ENCODE measurements at regions not wholly inside any gene's neighbourhood (a gene's known extent, or its start where the extent isn't known, plus 50 kb on each side); places are given as distances from the start of the nearest gene placed in this dataset.

DNA sequence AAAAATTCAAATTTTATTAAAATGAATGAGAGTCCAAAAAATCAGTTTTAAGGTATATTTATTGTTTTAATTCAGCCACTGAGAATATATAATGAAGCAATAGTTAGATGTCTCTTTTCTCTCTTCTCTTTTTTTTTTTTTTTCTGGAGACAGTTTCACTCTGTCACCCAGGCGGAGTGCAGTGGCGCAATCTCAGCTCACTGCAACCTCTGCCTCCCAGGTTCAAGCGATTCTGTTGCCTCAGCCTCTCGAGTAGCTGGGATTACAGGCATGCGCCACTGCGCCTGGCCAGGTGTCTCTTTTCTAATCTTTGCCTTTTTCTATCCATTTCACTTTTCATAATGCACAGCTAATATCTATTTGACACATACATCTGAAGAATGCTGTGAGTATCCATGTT, 307.1 kb upstream of the RGS6 start:
- H2AK9ac ChIP-seq (replicated peaks; ENCODE audit: low read depth, low read length, poor library complexity) = no peak overlapping the region
- H3K23ac ChIP-seq (ENCODE audit: low read depth, low read length) = no peak overlapping the region
- TF ChIP-seq FOS (IDR thresholded peaks at IDR 0.05; ENCODE audit: low read depth, low read length) (no peak), BHLHE40 (IDR thresholded peaks at IDR 0.05; ENCODE audit: low read depth, low read length) (no peak), CEBPB (IDR thresholded peaks at IDR 0.05; ENCODE audit: low read depth, low read length) (no peak), POLR2A (IDR thresholded peaks at IDR 0.05; ENCODE audit: low read depth, low read length) (no peak), MAZ (IDR thresholded peaks at IDR 0.05; ENCODE audit: borderline replicate concordance, low read depth, low read length) (no peak), RCOR1 (IDR thresholded peaks at IDR 0.05; ENCODE audit: insufficient replicate concordance, low read length) (no peak), CHD1 (IDR thresholded peaks at IDR 0.05; ENCODE audit: low read depth, low read length) (no peak), SMC3 (IDR thresholded peaks at IDR 0.05; ENCODE audit: low read depth, low read length) (no peak), MXI1 (IDR thresholded peaks at IDR 0.05; ENCODE audit: borderline replicate concordance, low read depth, low read length) (no peak), RAD21 (IDR thresholded peaks at IDR 0.05; ENCODE audit: low read length) (no peak), MAFK (IDR thresholded peaks at IDR 0.05; ENCODE audit: low read depth, low read length) (no peak), RFX5 (IDR thresholded peaks at IDR 0.05; ENCODE audit: low read depth, low read length) (no peak), NFE2L2 (IDR thresholded peaks at IDR 0.05; ENCODE audit: low read depth, low read length) (no peak)
- TF ChIP-seq, protein P1, sequence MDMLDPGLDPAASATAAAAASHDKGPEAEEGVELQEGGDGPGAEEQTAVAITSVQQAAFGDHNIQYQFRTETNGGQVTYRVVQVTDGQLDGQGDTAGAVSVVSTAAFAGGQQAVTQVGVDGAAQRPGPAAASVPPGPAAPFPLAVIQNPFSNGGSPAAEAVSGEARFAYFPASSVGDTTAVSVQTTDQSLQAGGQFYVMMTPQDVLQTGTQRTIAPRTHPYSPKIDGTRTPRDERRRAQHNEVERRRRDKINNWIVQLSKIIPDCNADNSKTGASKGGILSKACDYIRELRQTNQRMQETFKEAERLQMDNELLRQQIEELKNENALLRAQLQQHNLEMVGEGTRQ (IDR thresholded peaks at IDR 0.05; ENCODE audit: low read depth, low read length) = no peak
- TF ChIP-seq, protein P2, sequence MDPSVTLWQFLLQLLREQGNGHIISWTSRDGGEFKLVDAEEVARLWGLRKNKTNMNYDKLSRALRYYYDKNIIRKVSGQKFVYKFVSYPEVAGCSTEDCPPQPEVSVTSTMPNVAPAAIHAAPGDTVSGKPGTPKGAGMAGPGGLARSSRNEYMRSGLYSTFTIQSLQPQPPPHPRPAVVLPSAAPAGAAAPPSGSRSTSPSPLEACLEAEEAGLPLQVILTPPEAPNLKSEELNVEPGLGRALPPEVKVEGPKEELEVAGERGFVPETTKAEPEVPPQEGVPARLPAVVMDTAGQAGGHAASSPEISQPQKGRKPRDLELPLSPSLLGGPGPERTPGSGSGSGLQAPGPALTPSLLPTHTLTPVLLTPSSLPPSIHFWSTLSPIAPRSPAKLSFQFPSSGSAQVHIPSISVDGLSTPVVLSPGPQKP (IDR thresholded peaks at IDR 0.05; ENCODE audit: borderline replicate concordance, low read depth, low read length) = no peak
- TF ChIP-seq, protein P3, sequence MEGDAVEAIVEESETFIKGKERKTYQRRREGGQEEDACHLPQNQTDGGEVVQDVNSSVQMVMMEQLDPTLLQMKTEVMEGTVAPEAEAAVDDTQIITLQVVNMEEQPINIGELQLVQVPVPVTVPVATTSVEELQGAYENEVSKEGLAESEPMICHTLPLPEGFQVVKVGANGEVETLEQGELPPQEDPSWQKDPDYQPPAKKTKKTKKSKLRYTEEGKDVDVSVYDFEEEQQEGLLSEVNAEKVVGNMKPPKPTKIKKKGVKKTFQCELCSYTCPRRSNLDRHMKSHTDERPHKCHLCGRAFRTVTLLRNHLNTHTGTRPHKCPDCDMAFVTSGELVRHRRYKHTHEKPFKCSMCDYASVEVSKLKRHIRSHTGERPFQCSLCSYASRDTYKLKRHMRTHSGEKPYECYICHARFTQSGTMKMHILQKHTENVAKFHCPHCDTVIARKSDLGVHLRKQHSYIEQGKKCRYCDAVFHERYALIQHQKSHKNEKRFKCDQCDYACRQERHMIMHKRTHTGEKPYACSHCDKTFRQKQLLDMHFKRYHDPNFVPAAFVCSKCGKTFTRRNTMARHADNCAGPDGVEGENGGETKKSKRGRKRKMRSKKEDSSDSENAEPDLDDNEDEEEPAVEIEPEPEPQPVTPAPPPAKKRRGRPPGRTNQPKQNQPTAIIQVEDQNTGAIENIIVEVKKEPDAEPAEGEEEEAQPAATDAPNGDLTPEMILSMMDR (conservative IDR thresholded peaks at IDR 0.05; ENCODE audit: low read depth, low read length) = no peak
- ChIA-PET CTCF (interaction anchor here (0.6 kb wide), 1 partner anchor 417 kb away, joined by 3 read pairs; no protein-coding TSS in a partner anchor), POLR2A (ENCODE audit: unreplicated experiment) (no interaction called here)
- no peak overlapping the region for H4K91ac ChIP-seq (ENCODE audit: insufficient read depth, low read depth, low read length)
- BruUV-seq (replicated peaks) = no TSS peak
- no peak overlapping the region for H3K56ac ChIP-seq (ENCODE audit: extremely low read depth, insufficient read depth, low read length)
- H3K9me1 ChIP-seq (ENCODE audit: insufficient read depth, low read length) = peaks cover 20% of the 10 kb centered on the region
- no peak overlapping the region for H3K27ac ChIP-seq (ENCODE audit: insufficient read depth, low read length)
- no peak overlapping the region for H2BK5ac ChIP-seq (ENCODE audit: low read depth, low read length, poor library complexity, severe bottlenecking)
- ATAC-seq (ENCODE audit: low read depth) = no peak
- peaks cover 8% of the 10 kb centered on the region for H3K36me3 ChIP-seq (ENCODE audit: control insufficient read depth, insufficient read depth, low read length)
- H4K8ac ChIP-seq (ENCODE audit: low read depth in 2 of 2, low read length in 2 of 2) = no peak overlapping the region
- H3K14ac ChIP-seq (replicated peaks; ENCODE audit: low read depth, low read length) = no peak overlapping the region
- no peaks in the 10 kb centered on the region for H3K9me3 ChIP-seq (ENCODE audit: control insufficient read depth, insufficient read depth, low read length)
- intact Hi-C loops (cut with micrococcal nuclease) (no loop called here), dilution Hi-C loops (cut with HindIII; ENCODE audit: low sequenced_read_pairs, unreplicated experiment) (no loop called here), in situ Hi-C loops (cut with MboI; ENCODE audit: low sequenced_read_pairs) (no loop called here)
- no peaks in the 10 kb centered on the region for H4K20me1 ChIP-seq (ENCODE audit: insufficient read depth, low read length)
- no peak overlapping the region for H3K4me2 ChIP-seq (ENCODE audit: low read depth, low read length)
- H3K79me1 ChIP-seq (ENCODE audit: low read depth in 1 of 2, low read length in 2 of 2) = peaks cover 22 to 30% of the 10 kb centered on the region in 2 experiments
- no peak overlapping the region for H2BK120ac ChIP-seq (ENCODE audit: low read depth, low read length)
- H3K4me1 ChIP-seq (ENCODE audit: control insufficient read depth, insufficient read depth, low read length) = peaks cover 7% of the 10 kb centered on the region
- no peak overlapping the region for H2BK20ac ChIP-seq (ENCODE audit: low read depth, low read length)
- H3K27me3 ChIP-seq (ENCODE audit: control insufficient read depth, insufficient read depth, low read length) = no peaks in the 10 kb centered on the region
- no peak overlapping the region for H4K5ac ChIP-seq (ENCODE audit: low read depth, low read length)
- H2BK15ac ChIP-seq (ENCODE audit: low read depth, low read length) = no peak overlapping the region
- H3K18ac ChIP-seq (ENCODE audit: low read depth, low read length) = no peak overlapping the region
- H2AFZ ChIP-seq (replicated peaks; ENCODE audit: low read length, poor library complexity) = no peak overlapping the region
- no peak for DNase-seq
- no peak overlapping the region for H2AK5ac ChIP-seq (ENCODE audit: low read depth, low read length)
- 60% methylated on average over 1 of the region's 6 CpGs; no CpG with 5 or more reads in 1 of the 2 experiments for WGBS, 2 experiments (ENCODE audit: extremely low coverage in 2 of 2, insufficient read length in 1 of 2)
- no peak overlapping the region for H3K4me3 ChIP-seq (ENCODE audit: insufficient read depth, low read depth, low read length)
- H3K4ac ChIP-seq (ENCODE audit: low read depth, low read length) = no peak overlapping the region
- H3K9ac ChIP-seq (ENCODE audit: low read depth, low read length) = no peak overlapping the region
